ENCODE measurements at regions not wholly inside any gene's neighbourhood (a gene's known extent, or its start where the extent isn't known, plus 50 kb on each side); places are given as distances from the start of the nearest gene placed in this dataset.

DNA sequence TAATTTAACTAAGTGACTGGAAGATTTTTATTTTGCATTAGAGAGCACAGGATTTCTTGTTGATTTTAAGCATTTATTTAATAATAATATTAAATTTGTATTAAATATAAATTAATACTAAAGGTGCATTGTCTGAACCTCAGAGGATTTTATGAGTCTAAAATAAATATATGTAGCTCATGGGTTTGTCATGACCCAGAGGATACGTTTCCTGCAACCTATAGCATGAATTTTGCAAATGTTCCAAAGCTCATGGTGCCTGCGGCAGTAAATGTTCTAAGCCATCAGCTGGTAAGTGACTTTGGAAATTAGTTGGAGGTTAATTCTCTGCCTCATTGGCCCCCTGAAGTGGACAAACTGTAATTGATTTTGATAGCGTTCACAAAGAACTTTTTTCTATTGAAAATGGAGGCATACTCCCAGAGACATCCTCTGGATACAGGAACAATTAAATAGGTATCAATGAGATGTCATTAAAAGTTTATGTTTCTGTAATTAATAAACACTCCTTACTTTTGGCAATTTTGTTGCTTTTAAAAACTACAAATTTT, 397.4 kb downstream of the ANKRD7 start:
- intact Hi-C loops (cut with DNase I; ENCODE audit: low total_unique reads), result no loop called here
- H3K4me3 ChIP-seq, result no peak overlapping the region
- DNase-seq (no peak), ATAC-seq (no peak)
- H3K27me3 ChIP-seq, result no peaks in the 10 kb centered on the region
- H3K27ac ChIP-seq, result no peak overlapping the region
- TF ChIP-seq CTCF (IDR thresholded peaks at IDR 0.05 in 4 of 5, conservative IDR thresholded peaks at IDR 0.05 in 1 of 5) (no peak), POLR2A (IDR thresholded peaks at IDR 0.05) (no peak)
- in situ Hi-C loops (cut with MboI; ENCODE audit: low sequenced_read_pairs in 4 of 4), result no loop called here
- H3K36me3 ChIP-seq, result no peaks in the 10 kb centered on the region
- no peaks in the 10 kb centered on the region for H3K4me1 ChIP-seq
- no peaks in the 10 kb centered on the region for H3K9me3 ChIP-seq

GRCh38 chr7:118626739-118627138, 402.2 kb downstream of the ANKRD7 start:
- no peaks in the 10 kb centered on the region for H3K4me1 ChIP-seq
- H3K9me3 ChIP-seq, result no peaks in the 10 kb centered on the region
- no peaks in the 10 kb centered on the region for H3K27me3 ChIP-seq
- TF ChIP-seq CTCF (IDR thresholded peaks at IDR 0.05 in 4 of 5, conservative IDR thresholded peaks at IDR 0.05 in 1 of 5) (no peak), POLR2A (IDR thresholded peaks at IDR 0.05) (no peak)
- intact Hi-C loops (cut with DNase I; ENCODE audit: low total_unique reads) (no loop called here), in situ Hi-C loops (cut with MboI; ENCODE audit: low sequenced_read_pairs in 4 of 4) (no loop called here)
- no peak overlapping the region for H3K4me3 ChIP-seq
- H3K27ac ChIP-seq, result no peak overlapping the region
- H3K36me3 ChIP-seq, result no peaks in the 10 kb centered on the region
- DNase-seq, result no peak
- no peak for ATAC-seq

- no peaks in the 10 kb centered on the region for H3K27me3 ChIP-seq
- intact Hi-C loops (cut with DNase I; ENCODE audit: low total_unique reads), result no loop called here
Observed at GRCh38 chr7:118627467-118627866, 403.0 kb downstream of the ANKRD7 start.

GRCh38 chr7:118629898-118630438, 405.5 kb downstream of the ANKRD7 start:
- in situ Hi-C loops (cut with MboI; ENCODE audit: low sequenced_read_pairs in 4 of 4) (no loop called here), intact Hi-C loops (cut with DNase I; ENCODE audit: low total_unique reads) (no loop called here)
- no peak overlapping the region for H3K27ac ChIP-seq
- ATAC-seq (no peak), DNase-seq (no peak)
- H3K27me3 ChIP-seq, result no peaks in the 10 kb centered on the region
- H3K36me3 ChIP-seq, result no peaks in the 10 kb centered on the region
- no peak for TF ChIP-seq POLR2A (IDR thresholded peaks at IDR 0.05)
- no peak for TF ChIP-seq CTCF (IDR thresholded peaks at IDR 0.05 in 4 of 5, conservative IDR thresholded peaks at IDR 0.05 in 1 of 5)
- no peaks in the 10 kb centered on the region for H3K9me3 ChIP-seq
- H3K4me1 ChIP-seq, result peaks cover 0 to 4% of the 10 kb centered on the region in 2 donors
- H3K4me3 ChIP-seq, result no peak overlapping the region

More at GRCh38 chr7:118627467-118627866, 403.0 kb downstream of the ANKRD7 start:
- TF ChIP-seq POLR2A (IDR thresholded peaks at IDR 0.05), result no peak
- TF ChIP-seq CTCF (IDR thresholded peaks at IDR 0.05 in 4 of 5, conservative IDR thresholded peaks at IDR 0.05 in 1 of 5), result no peak
- DNase-seq (no peak), ATAC-seq (no peak)
- Histone ChIP-seq H3K9me3 (no peaks in the 10 kb centered on the region), H3K4me3 (no peak overlapping the region), H3K36me3 (no peaks in the 10 kb centered on the region), H3K4me1 (no peaks in the 10 kb centered on the region), H3K27ac (no peak overlapping the region)
- in situ Hi-C loops (cut with MboI; ENCODE audit: low sequenced_read_pairs in 4 of 4), result no loop called here

GRCh38 chr7:118642396-118642795, 417.9 kb downstream of the ANKRD7 start:
- peaks cover 9 to 10% of the 10 kb centered on the region in 2 donors for H3K4me1 ChIP-seq
- ATAC-seq (peak in 1 of 2 donors; percentile 66), DNase-seq (no peak)
- no peaks in the 10 kb centered on the region for H3K9me3 ChIP-seq
- TF ChIP-seq POLR2A (IDR thresholded peaks at IDR 0.05) (no peak), CTCF (IDR thresholded peaks at IDR 0.05 in 4 of 5, conservative IDR thresholded peaks at IDR 0.05 in 1 of 5) (no peak)
- H3K27ac ChIP-seq, result no peak overlapping the region
- in situ Hi-C loops (cut with MboI; ENCODE audit: low sequenced_read_pairs in 4 of 4), result no loop called here
- no peak overlapping the region for H3K4me3 ChIP-seq
- intact Hi-C loops (cut with DNase I; ENCODE audit: low total_unique reads), result no loop called here
- H3K36me3 ChIP-seq, result no peaks in the 10 kb centered on the region
- H3K27me3 ChIP-seq, result no peaks in the 10 kb centered on the region

Measured in gastrocnemius medialis (tissue), 4 donors.